GM18498 (cell line): ENCODE measurements at regions not wholly inside any gene's neighbourhood (a gene's known extent, or its start where the extent isn't known, plus 50 kb on each side); places are given as distances from the start of the nearest gene placed in this dataset.

Experiments used
- ATAC-seq: cut with Tn5 transposase; IDR thresholded peaks from one replicate; pipeline ENCODE4 v1.9.1; 2021; ENCODE audit warnings: mild to moderate bottlenecking, moderate library complexity; ENCODE audit not compliant: unreplicated experiment

DNA sequence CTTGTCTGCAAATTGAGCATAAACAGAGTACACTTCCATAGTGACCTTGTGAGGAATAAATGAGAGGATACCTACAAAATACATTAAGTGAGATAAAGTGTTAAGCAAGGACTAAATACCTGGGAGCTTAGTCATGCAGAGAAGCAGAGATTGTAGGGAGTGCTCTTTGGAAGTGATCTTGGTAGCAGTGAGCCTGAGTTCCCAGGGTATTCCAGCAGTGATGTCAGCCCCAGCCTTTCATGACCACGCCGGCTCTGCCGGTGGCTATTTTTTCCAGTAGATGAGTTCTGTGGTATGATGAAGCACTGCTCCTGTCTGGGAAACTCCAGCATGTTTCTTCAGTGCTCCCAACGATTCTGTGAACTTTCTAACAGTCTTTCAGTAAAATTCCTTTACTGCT lies 391.5 kb upstream of the IGFBP7 start:
- no peak for ATAC-seq

DNA sequence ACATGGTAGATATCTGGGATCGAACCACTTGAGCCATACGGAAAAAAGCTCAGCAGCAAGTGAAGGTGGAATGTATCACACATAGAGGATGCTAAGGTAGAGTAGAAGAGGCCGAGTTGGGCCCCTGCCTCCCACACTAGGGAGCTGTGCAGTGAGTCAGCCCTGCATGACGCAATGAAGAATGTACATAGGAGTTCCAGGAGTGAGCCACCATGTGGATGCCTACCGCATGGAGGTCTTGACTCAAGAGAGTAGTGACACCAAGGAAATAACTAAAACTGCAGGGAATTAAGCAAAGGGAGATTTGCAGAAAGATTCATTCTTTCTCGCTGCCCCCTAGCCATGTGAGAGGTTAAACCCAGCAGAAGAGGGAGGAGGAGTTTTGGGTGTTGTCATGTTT lies 389.6 kb upstream of the IGFBP7 start:
- no peak for ATAC-seq

DNA sequence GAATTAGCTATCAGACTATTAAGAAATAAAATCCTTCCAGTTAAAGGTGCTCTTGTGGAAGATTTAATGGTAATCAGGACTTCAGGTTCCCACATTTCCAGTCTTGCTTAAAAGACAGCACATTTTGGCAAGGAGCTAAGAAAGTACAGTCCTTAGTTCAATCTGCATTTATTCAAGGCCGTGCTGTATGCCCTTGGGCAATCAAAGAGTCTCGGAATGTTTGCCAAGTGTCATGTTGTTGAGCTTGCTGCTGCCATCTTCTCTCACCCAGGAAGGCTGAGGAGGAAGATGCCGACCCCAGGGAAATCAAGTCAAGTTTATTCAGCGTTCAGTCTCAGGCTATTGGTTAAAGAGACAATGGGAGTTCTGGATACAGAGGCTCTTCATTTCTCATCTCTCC lies 388.1 kb upstream of the IGFBP7 start:
- ATAC-seq, result no peak

DNA sequence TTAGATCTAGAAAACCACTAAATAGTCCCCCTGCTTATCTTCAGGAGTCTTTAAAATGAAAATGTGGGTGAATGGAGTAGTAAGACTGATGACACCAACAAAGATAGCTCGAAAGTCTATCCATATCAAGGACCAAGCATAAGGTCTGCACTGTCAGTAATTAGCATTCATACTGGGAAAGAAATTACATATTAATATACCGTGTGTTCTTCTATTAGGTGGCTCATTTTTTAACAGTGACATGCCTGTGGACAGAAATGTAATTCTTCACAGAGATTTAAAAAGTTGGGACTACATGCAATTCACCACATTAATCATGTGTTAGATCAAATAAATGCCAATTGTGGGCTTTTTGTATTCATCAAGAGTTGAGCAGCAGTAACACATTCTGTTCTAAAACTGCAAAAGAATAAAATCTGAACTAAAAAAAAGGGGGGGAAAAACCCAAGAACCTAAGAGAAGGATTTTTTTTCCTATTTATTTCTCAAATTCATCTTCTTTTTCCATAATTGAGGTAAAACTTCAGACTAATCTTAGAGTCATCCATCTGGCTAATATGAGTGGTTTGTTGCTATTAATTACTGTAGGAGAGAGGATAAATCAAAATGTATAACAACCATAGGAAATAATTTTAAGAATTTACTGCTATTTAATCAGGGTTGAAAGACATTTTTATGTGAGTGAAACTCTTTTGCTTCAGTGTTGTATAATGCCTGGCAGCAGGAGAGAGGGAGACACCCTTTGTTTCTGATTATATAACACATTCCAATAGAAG lies 386.7 kb upstream of the IGFBP7 start:
- no peak for ATAC-seq

DNA sequence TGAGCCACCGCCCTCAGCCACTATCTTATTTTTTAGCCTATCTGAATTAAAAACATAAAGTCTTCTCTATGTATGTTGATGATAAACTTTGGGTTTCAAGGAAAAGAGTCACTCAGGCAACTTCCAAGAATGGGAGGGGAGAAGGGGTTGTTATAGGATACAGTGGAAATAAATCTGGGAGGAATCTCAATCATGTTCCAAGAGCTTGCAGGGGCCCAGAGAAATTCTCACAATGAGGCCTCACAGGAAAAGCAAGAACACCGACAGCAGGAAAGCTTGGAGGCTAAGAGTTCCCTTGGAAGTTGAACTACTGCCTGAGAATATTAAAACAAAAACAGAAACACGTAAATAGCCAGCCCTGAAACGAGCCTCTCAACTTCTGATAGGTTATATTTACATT lies 384.6 kb upstream of the IGFBP7 start:
- no peak for ATAC-seq

DNA sequence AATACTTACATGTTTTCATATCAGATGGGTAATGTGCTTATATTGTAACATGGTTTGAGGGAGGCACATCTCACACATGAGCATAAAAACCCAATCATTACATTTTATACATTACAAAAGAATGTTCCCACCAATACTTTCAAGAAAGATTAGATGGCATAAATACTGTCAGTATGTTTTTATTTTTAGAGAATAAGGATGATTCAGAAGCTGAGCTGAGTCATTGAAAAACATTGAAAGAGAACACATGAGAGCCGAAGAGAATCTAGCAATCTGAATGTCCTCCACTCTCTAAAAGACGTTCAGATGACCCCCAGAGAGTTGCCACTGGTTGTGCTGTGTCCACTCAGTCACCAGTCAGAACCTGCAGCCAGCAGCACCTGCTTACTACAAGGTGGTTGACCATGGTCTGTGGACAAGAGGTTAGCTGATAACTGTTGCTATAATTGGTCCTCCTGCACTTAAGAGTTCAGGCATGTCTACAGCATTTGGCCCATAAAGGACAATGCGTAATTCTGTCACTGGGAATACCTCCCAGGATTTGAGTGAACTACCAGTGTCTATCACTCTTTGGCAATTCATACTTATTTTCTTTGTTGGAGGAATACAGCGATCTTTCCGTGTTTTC lies 382.2 kb upstream of the IGFBP7 start:
- no peak for ATAC-seq

DNA sequence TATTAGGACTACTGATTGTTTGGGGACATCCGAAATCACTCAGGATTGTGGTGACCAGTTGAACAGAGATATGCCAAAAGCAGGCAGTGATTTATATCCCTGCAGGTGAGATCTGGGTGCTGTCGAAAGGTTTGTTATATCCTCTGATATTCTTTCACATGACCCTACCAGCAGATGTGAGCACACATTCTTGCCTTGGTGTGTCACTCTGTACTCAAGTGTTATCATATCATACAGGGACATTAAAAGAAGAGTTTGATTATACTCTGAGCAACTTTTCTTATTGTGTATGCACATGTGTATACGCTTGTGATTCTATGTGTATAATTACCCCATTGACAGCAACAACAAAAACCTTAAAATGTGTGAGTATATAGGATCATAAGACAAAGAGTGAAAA lies 381.2 kb upstream of the IGFBP7 start:
- ATAC-seq, result no peak

DNA sequence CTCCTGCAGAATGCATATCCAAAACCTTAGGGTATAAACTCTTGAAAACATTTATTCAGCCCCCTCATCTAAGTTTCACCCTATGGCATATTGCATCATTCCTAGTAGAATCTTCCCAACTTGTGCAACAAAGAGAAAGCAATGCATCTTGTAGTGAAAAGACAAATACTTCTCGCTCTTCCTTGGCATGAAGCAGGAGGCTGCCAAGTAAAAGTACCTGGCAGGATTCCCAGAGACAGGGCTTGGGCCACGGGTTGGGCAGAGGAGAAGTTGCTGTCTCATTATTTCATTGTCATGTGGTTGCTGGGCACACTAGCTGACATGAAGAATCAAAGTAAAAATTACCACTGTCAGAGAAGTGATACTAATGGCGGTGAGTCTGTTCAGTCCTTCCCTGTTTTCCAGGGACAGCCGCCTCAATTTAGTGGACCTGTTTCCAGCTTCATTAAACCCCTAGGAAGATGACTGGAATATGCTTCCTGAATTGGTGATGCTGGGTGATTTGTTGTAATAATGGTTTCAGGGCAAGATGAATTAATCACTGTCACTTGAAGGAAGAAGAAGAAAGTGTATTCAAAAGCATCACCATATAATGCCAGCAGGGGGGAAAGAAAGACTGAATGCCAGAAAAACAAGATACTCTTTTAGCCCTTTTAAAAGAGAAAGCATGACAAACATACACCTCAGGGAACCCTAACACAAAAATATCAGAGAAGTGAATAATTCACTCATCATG lies 380.5 kb upstream of the IGFBP7 start:
- ATAC-seq, result no peak

DNA sequence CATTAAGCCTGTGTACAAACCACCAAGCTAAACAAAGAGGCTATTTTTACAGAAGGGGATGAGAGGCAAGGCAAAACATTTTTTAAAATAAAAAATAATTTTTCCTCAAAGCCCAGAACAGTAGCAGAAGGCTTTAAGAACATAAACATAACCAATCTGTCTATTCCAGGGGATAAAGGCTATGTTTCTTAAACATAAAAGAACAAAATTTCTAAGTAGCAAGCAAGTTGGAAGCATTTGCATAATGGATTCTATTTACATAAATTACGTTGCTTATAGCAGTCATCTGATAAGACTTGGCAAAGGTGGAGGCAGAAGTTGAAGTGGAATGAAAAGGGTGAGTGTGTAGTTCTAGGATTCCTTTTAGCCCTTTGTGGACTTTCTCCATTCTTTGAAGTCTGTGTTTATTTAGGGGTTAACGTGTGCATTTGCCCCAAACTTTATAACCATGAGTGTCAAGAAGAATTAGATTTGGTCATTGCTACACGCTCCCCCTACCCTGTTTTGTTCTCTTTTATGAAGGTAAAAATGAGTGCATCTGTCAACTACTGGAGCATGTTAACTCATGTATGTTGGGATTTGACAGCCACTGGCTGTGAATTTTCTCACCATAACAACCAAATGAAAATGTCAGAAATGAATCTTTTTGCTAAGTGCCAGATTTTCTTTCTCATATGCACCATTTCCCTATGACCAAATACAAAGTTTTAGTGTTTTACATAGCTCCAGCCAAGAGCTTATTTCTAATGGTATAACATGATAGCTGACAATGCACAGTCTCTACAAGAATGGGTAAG lies 378.4 kb upstream of the IGFBP7 start:
- ATAC-seq, result no peak

DNA sequence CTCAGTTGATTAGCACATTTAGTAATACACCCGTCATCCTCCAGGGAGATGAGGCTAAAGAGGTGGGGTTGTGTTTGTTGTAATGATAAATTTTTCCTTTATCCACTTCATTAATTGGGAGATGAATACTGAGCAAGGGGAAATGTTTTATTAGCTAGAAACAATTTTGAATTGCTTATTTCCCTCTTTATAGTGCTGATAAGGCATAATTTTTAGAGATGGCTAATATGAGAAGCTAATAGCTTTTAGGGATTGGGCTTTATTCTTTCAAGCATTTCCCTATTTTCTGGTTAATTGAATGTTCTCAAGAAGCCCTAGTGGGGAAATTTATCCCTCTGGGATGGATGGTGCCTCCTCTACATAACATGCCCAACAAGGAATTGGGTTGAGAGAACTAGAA lies 365.2 kb upstream of the IGFBP7 start:
- no peak for ATAC-seq

DNA sequence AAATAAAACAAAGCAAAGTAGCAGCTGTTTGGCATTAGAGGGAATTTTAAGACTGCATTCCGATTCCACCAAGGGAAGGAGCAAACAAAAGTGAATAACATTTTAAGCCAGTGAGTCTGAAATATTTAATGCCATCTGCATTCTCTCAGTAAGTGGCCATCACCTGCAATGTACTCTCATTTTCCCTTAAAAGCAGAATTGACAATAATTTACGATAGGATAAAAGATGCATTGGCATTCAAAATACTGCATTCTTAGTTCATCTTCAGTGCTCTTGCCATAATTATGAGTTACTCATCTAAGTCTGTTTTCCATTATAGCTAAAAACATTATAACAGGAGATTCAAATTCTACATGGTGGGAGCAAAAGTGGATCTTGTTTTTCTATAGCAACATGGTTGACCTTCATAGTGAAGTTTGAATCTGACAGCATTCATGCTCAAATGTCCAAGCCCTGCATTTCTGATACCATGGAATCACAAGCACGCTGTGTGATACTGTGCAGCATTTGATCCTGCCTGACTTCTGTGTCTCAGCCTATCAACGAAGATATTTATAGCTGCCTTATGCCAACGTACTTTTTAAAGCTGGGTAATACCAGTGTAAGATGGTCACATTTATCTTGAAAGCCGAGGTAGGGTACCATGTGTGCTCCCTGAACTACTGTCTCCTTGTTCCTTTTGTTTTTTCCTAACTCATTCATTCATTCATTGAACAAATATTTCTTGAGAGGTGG lies 355.3 kb upstream of the IGFBP7 start:
- ATAC-seq, result no peak

DNA sequence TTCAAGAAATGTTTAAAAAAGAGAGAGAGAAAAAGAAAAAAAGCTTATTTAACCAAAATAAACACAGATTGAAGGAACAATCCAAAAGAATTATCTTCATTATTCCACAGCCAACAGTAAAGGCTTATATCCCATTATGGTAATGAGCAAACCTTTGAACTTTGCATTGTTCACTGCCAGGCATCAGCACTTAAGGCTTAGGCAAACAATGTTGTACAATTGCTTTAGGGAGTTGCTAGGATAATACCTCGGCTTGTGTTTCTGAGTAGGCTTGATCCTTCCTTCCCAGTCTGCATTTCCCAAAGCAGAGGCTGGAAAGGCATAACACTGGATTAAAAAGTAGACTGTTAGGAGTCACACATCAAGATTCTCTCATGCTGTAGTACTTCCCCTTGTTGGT lies 352.7 kb upstream of the IGFBP7 start:
- ATAC-seq, result no peak

DNA sequence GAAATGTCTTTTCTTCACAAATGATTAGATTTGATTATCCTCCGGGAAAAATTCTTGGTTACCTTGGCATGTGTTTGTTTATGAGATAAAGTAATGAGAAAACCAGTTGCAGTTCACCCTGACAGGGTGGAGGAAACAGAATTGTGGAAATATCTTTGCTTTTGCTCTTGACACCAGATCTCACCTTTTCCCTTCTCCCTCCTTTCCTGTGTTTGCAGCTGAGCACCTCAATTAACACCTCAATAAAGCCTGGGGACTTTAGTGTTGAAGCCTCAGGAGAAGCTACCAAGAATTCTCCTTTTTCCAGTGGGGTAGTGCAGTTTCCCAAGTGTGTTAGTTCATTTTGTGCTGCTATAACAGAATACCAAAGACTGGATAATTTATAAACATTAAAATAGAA lies 350.8 kb upstream of the IGFBP7 start:
- ATAC-seq, result no peak

DNA sequence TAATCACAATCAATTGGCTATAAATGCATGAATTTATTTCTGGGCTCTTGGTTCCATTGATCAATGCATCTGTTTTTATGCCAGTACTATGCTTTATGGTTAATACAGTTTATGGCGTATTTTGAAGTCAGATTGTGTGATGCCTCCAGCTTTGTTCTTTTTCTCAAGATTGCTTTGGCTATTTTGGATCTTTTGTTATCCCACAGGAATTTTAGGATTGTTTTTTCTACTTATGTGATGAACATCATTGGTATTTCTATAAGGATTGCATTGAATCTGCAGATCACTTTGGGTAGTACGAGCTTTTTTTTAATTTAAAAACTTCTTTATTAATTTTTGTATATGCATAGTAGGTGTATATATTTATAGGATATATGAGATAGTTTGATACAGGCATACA lies 338.7 kb upstream of the IGFBP7 start:
- ATAC-seq, result no peak

DNA sequence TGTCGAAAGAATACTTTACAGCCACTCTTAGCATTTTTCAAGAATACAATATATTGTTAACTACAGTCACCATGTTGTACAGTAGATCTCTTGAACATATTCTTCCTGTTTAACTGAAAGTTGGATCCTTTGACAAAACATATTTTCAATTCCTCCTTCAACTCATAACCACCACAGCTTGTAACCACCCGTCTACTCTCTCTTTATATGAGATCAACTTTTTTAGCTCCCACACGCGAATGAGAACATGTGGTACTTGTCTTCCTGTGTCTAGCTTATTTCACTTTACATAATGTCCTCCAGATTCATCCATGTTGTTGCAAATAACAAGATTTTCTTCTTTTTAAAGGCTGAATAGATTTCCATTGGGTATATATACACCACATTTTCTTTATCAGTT lies 338.3 kb upstream of the IGFBP7 start:
- no peak for ATAC-seq

DNA sequence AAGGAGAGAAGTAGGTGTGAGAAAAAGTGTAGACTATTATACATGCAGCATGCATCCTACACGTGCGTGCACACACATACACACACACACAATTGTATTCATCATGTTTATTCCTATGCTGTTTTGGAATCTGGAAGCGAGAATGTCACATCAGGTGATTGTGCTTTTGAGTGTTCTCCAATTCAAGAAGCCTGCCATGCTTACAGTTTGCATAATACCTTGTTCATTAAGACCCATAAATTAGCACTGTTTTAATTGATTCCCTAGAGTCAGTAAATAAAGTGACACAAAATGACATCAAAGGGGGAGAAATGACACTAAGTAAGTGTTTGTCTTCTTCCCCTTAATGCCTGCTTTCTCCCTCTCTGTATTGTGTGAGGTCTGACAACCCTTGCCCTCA lies 336.1 kb upstream of the IGFBP7 start:
- no peak for ATAC-seq

DNA sequence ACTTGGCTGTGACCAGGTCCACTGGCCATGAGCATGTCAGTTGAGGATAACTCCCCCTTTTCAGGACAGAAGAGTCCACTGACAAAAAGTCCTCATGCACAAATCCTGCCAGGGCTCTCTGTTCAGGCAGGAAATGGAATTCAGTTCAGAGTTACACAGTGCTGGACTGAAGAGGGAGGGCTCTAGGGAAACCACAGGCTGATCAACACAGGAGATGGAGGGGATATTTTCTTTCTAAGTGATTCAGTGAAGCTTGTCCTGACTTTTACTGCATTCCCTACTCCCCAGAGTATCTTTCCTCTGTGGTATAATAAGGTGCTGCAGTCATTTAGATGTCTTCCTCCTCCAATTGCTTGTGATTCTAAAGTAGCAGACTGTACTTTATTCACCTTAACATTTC lies 335.5 kb upstream of the IGFBP7 start:
- no peak for ATAC-seq

DNA sequence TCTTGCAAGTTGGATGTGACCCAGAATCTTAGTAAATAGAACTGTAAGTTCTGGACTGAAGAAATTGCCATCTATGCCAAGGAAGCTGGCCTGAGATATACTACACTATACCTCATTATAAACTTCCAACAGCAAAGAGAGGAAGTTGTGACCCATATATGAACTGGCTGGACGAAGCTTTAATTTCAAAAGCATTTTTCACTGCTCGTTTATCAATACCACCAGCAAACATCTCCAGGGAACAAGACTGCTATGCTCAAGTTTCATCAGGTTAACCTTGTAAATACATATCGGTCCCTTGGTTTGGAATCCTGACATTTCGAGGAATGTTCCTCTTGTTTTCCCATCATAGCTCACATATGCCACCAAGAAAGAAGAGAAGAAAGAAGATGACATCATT lies 334.5 kb upstream of the IGFBP7 start:
- ATAC-seq, result no peak

DNA sequence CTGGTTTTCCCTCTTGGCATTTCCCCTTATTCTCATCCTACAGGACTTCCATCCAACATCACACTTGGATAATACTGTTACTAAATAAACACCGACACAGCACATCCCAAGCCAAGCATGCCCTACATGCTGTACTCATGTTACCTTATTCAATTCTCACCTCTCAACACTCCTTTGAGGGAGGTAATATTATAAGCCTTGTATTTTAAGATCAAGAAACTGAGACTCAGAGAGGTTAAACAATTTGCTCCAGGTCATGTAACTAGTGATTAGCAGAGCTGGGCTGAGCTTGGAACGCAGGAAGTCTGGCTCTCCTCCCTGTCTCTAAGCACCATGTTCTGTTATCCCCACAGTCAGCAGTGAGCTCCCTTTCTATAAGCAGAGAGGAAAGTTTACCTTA lies 333.6 kb upstream of the IGFBP7 start:
- no peak for ATAC-seq

DNA sequence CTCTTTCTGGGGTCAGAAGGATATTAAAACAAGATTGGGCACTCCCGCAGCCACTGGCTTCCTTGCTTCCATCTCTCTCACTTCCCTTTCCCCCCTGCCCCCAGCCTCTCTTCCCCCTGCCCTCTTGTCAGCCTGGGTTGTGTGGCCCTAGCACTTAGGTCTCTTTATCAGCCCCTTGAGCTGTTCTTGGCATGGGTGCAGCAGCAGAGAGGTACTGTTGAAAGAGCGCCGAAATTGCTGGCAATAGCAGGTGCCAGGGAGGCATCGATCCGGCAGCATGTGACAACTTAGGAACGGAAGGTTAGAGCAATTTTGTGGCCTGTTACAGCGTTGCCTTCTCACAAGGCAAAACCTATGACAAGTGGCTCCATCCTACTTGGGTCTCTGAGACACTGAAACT lies 333.1 kb upstream of the IGFBP7 start:
- no peak for ATAC-seq

DNA sequence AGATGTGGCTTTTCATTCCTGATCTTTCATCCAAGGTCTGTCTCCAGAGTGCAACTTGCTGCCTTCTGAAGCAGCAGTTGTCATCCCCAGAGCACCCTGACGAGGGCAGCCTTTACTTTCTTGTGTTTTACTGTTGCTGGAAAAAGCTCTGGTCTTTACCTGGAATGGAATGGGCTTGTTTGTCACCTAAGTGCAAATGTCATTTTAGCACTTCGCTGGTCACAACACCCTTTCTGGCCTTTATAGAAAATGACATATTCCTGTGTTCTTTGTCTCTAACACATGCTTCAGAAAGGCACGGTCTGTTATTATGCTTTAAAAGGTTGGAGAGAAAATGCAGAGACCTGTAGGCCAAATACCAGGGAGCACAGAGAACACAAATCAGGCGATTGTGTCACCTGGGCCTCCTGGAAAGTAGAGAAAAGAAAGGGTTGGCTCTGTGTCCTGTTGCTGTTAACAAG lies 332.7 kb upstream of the IGFBP7 start:
- ATAC-seq, result no peak
